ENCODE measurements at regions not wholly inside any gene's neighbourhood (a gene's known extent, or its start where the extent isn't known, plus 50 kb on each side); places are given as distances from the start of the nearest gene placed in this dataset.

- Histone ChIP-seq H3K9me3 (ENCODE audit: control insufficient read depth, insufficient read depth, low read depth, low read length) (no peaks in the 10 kb centered on the region), H3K4me3 (ENCODE audit: low read depth in 2 of 2, low read length in 2 of 2) (no peak overlapping the region), H3K27ac (ENCODE audit: low read length) (no peak overlapping the region), H3K4me1 (ENCODE audit: control insufficient read depth, insufficient read depth, low read length) (no peaks in the 10 kb centered on the region), H3K36me3 (ENCODE audit: control insufficient read depth, insufficient read depth, low read length) (no peaks in the 10 kb centered on the region), H3K27me3 (ENCODE audit: control insufficient read depth, insufficient read depth, low read length) (no peaks in the 10 kb centered on the region)
- POLR2A ChIA-PET: no interaction called here
- no TSS peak for BruUV-seq (replicated peaks)
- in situ Hi-C loops (cut with HindIII; ENCODE audit: low pct_unique_long_range_greater_than_20kb, low sequenced_read_pairs) (no loop called here), intact Hi-C loops (cut with micrococcal nuclease; ENCODE audit: unreplicated experiment) (no loop called here)
- ATAC-seq (no peak), DNase-seq (ENCODE audit: low read depth, low spot score) (no peak)
- CTCF ChIA-PET: no interaction called here
- TF ChIP-seq CTCF (IDR thresholded peaks at IDR 0.05): no peak
Observed at GRCh38 chr4:145396581-145396980, 85.1 kb upstream of the SMAD1 start.

- no TSS peak for BruUV-seq (replicated peaks)
- intact Hi-C loops (cut with micrococcal nuclease; ENCODE audit: unreplicated experiment): no loop called here
- ChIA-PET CTCF (interaction anchor here (0.6 to 0.7 kb wide), 2 partner anchors 39 to 125 kb away, joined by 3 to 4 read pairs; no protein-coding TSS in a partner anchor), POLR2A (no interaction called here)
- in situ Hi-C loops (cut with HindIII; ENCODE audit: low pct_unique_long_range_greater_than_20kb, low sequenced_read_pairs): no loop called here
- ATAC-seq (no peak), DNase-seq (ENCODE audit: low read depth, low spot score) (no peak)
- H3K9me3 ChIP-seq (ENCODE audit: control insufficient read depth, insufficient read depth, low read depth, low read length): no peaks in the 10 kb centered on the region
- TF ChIP-seq POLR2AphosphoS5 (IDR thresholded peaks at IDR 0.05; ENCODE audit: low read depth, low read length) (no peak), REST (IDR thresholded peaks at IDR 0.05; ENCODE audit: insufficient read depth in 1 of 2, low read depth in 2 of 2, low read length in 1 of 2) (no peak), SIN3A (IDR thresholded peaks at IDR 0.05; ENCODE audit: borderline replicate concordance, insufficient read depth, low read depth, low read length) (no peak), CTCF (IDR thresholded peaks at IDR 0.05) (no peak), TCF7L2 (IDR thresholded peaks at IDR 0.05; ENCODE audit: low read depth, low read length) (no peak)
- H3K27ac ChIP-seq (ENCODE audit: low read length): no peak overlapping the region
- H3K4me3 ChIP-seq (ENCODE audit: low read depth in 2 of 2, low read length in 2 of 2): no peak overlapping the region
- H3K4me1 ChIP-seq (ENCODE audit: control insufficient read depth, insufficient read depth, low read length): no peaks in the 10 kb centered on the region
- H3K27me3 ChIP-seq (ENCODE audit: control insufficient read depth, insufficient read depth, low read length): no peaks in the 10 kb centered on the region; the same call in 1 of the 2 replicates
- H3K36me3 ChIP-seq (ENCODE audit: control insufficient read depth, insufficient read depth, low read length): no peaks in the 10 kb centered on the region
Observed at GRCh38 chr4:145390571-145390970, 91.1 kb upstream of the SMAD1 start.

GRCh38 chr4:145389550-145389949, 92.1 kb upstream of the SMAD1 start:
- no peak for ATAC-seq
- Histone ChIP-seq H3K27ac (ENCODE audit: low read length) (no peak overlapping the region), H3K9me3 (ENCODE audit: control insufficient read depth, insufficient read depth, low read depth, low read length) (no peaks in the 10 kb centered on the region), H3K27me3 (ENCODE audit: control insufficient read depth, insufficient read depth, low read length) (no peaks in the 10 kb centered on the region; the same call in 1 of the 2 replicates), H3K4me3 (ENCODE audit: low read depth in 2 of 2, low read length in 2 of 2) (no peak overlapping the region), H3K4me1 (ENCODE audit: control insufficient read depth, insufficient read depth, low read length) (no peaks in the 10 kb centered on the region), H3K36me3 (ENCODE audit: control insufficient read depth, insufficient read depth, low read length) (no peaks in the 10 kb centered on the region)
- intact Hi-C loops (cut with micrococcal nuclease; ENCODE audit: unreplicated experiment) (no loop called here), in situ Hi-C loops (cut with HindIII; ENCODE audit: low pct_unique_long_range_greater_than_20kb, low sequenced_read_pairs) (no loop called here)
- TF ChIP-seq SIN3A (IDR thresholded peaks at IDR 0.05; ENCODE audit: borderline replicate concordance, insufficient read depth, low read depth, low read length) (no peak), TCF7L2 (IDR thresholded peaks at IDR 0.05; ENCODE audit: low read depth, low read length) (no peak), POLR2AphosphoS5 (IDR thresholded peaks at IDR 0.05; ENCODE audit: low read depth, low read length) (no peak), REST (IDR thresholded peaks at IDR 0.05; ENCODE audit: insufficient read depth in 1 of 2, low read depth in 2 of 2, low read length in 1 of 2) (no peak), CTCF (IDR thresholded peaks at IDR 0.05) (no peak)
- no TSS peak for BruUV-seq (replicated peaks)
- no peak for DNase-seq (ENCODE audit: low read depth, low spot score)
- CTCF ChIA-PET: interaction anchor here (0.6 kb wide), 1 partner anchor 1618 kb away, joined by 3 read pairs; no protein-coding TSS in a partner anchor
- POLR2A ChIA-PET: no interaction called here

Data from Panc1 (cell line).